ENCODE measurements at regions not wholly inside any gene's neighbourhood (a gene's known extent, or its start where the extent isn't known, plus 50 kb on each side); places are given as distances from the start of the nearest gene placed in this dataset.

- no peak for TF ChIP-seq CTCF (conservative IDR thresholded peaks at IDR 0.05; ENCODE audit: low read depth, low read length)
- no peak for TF ChIP-seq EZH2phosphoT487 (IDR thresholded peaks at IDR 0.05; ENCODE audit: borderline replicate concordance, low read length)
Observed at GRCh38 chr1:2930016-2930815, 91.1 kb upstream of the ACTRT2 start.

Measured in PC-3 (cell line).